ENCODE measurements at regions not wholly inside any gene's neighbourhood (a gene's known extent, or its start where the extent isn't known, plus 50 kb on each side); places are given as distances from the start of the nearest gene placed in this dataset.
"Not testable (repeated sequence)": the region's sequence is repeated elsewhere in the genome, so short reads cannot be mapped to it uniquely, and the experiment has no call there.

GRCh38 chr12:22810036-22810435 lies 185.1 kb downstream of the ETNK1 start:
- TF ChIP-seq, protein P1, sequence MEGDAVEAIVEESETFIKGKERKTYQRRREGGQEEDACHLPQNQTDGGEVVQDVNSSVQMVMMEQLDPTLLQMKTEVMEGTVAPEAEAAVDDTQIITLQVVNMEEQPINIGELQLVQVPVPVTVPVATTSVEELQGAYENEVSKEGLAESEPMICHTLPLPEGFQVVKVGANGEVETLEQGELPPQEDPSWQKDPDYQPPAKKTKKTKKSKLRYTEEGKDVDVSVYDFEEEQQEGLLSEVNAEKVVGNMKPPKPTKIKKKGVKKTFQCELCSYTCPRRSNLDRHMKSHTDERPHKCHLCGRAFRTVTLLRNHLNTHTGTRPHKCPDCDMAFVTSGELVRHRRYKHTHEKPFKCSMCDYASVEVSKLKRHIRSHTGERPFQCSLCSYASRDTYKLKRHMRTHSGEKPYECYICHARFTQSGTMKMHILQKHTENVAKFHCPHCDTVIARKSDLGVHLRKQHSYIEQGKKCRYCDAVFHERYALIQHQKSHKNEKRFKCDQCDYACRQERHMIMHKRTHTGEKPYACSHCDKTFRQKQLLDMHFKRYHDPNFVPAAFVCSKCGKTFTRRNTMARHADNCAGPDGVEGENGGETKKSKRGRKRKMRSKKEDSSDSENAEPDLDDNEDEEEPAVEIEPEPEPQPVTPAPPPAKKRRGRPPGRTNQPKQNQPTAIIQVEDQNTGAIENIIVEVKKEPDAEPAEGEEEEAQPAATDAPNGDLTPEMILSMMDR (IDR thresholded peaks at IDR 0.05; ENCODE audit: unreplicated experiment): no peak
- BruUV-seq (replicated peaks): no TSS peak
- no peak for DNase-seq
- Mint-ChIP-seq H3K27me3 (ENCODE audit: unreplicated experiment) (no peaks in the 10 kb centered on the region), H3K36me3 (ENCODE audit: insufficient read depth, unreplicated experiment) (no peaks in the 10 kb centered on the region), H3K4me3 (ENCODE audit: low read depth, unreplicated experiment) (no peak overlapping the region), H3K4me1 (ENCODE audit: low read depth, unreplicated experiment) (no peaks in the 10 kb centered on the region), H3K9me3 (ENCODE audit: low read depth, unreplicated experiment) (no peaks in the 10 kb centered on the region), H3K27ac (ENCODE audit: unreplicated experiment) (no peak overlapping the region)
- CTCF ChIA-PET: no interaction called here
- intact Hi-C loops (cut with micrococcal nuclease; ENCODE audit: unreplicated experiment): no loop called here

DNA sequence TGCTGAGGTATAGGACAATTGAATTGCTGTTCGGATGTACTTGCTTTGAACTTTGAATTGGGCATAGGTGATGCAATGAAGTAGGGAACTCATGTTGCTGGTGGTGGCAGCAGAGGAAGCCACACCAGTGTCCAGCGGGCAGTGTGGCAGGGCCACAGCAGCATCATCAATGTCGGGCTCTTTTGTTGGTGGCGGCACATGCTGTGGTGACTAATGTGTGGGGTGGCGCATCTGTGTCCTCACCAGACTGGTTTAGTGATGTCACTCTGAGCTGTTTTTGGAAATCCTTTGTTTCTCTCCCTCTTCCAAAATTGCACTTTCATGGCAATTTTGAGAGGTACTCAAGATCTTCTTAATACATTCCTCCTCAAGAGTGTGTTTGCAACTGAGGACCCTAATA lies 187.6 kb downstream of the ETNK1 start:
- no peak for DNase-seq
- CTCF ChIA-PET: no interaction called here

GRCh38 chr12:22821985-22822384 lies 197.0 kb downstream of the ETNK1 start:
- CTCF ChIA-PET: interaction anchor here (1.6 kb wide), 1 partner anchor 24 kb away, joined by 3 read pairs; no protein-coding TSS in a partner anchor

More for the DNA sequence above, 187.6 kb downstream of the ETNK1 start:
- H3K9me3 Mint-ChIP-seq (ENCODE audit: low read depth, unreplicated experiment): no peaks in the 10 kb centered on the region
- H3K4me3 Mint-ChIP-seq (ENCODE audit: low read depth, unreplicated experiment): no peak overlapping the region
- TF ChIP-seq, protein P1 (IDR thresholded peaks at IDR 0.05; ENCODE audit: unreplicated experiment): no peak
- no peaks in the 10 kb centered on the region for H3K27me3 Mint-ChIP-seq (ENCODE audit: unreplicated experiment)
- no TSS peak for BruUV-seq (replicated peaks)
- intact Hi-C loops (cut with micrococcal nuclease; ENCODE audit: unreplicated experiment): no loop called here
- H3K4me1 Mint-ChIP-seq (ENCODE audit: low read depth, unreplicated experiment): no peaks in the 10 kb centered on the region
- no peak overlapping the region for H3K27ac Mint-ChIP-seq (ENCODE audit: unreplicated experiment)
- no peaks in the 10 kb centered on the region for H3K36me3 Mint-ChIP-seq (ENCODE audit: insufficient read depth, unreplicated experiment)

GRCh38 chr12:22826026-22826425 lies 201.1 kb downstream of the ETNK1 start:
- H3K36me3 Mint-ChIP-seq (ENCODE audit: insufficient read depth, unreplicated experiment): no peaks in the 10 kb centered on the region
- H3K9me3 Mint-ChIP-seq (ENCODE audit: low read depth, unreplicated experiment): peaks cover 6% of the 10 kb centered on the region
- H3K27ac Mint-ChIP-seq (ENCODE audit: unreplicated experiment): no peak overlapping the region
- intact Hi-C loops (cut with micrococcal nuclease; ENCODE audit: unreplicated experiment): no loop called here
- DNase-seq: no peak
- CTCF ChIA-PET: no interaction called here
- TF ChIP-seq, protein P1 (IDR thresholded peaks at IDR 0.05; ENCODE audit: unreplicated experiment): no peak
- H3K4me1 Mint-ChIP-seq (ENCODE audit: low read depth, unreplicated experiment): no peaks in the 10 kb centered on the region
- no peak overlapping the region for H3K4me3 Mint-ChIP-seq (ENCODE audit: low read depth, unreplicated experiment)
- H3K27me3 Mint-ChIP-seq (ENCODE audit: unreplicated experiment): no peaks in the 10 kb centered on the region
- no TSS peak for BruUV-seq (replicated peaks)

More at GRCh38 chr12:22821985-22822384, 197.0 kb downstream of the ETNK1 start:
- intact Hi-C loops (cut with micrococcal nuclease; ENCODE audit: unreplicated experiment): no loop called here
- H3K27me3 Mint-ChIP-seq (ENCODE audit: unreplicated experiment): no peaks in the 10 kb centered on the region
- TF ChIP-seq, protein P1 (IDR thresholded peaks at IDR 0.05; ENCODE audit: unreplicated experiment): no peak
- no peaks in the 10 kb centered on the region for H3K4me1 Mint-ChIP-seq (ENCODE audit: low read depth, unreplicated experiment)
- no TSS peak for BruUV-seq (replicated peaks)
- no peak overlapping the region for H3K27ac Mint-ChIP-seq (ENCODE audit: unreplicated experiment)
- no peak overlapping the region for H3K4me3 Mint-ChIP-seq (ENCODE audit: low read depth, unreplicated experiment)
- no peaks in the 10 kb centered on the region for H3K36me3 Mint-ChIP-seq (ENCODE audit: insufficient read depth, unreplicated experiment)
- DNase-seq: no peak
- H3K9me3 Mint-ChIP-seq (ENCODE audit: low read depth, unreplicated experiment): no peaks in the 10 kb centered on the region

- H3K9me3 Mint-ChIP-seq (ENCODE audit: low read depth, unreplicated experiment); H3K27ac Mint-ChIP-seq (ENCODE audit: unreplicated experiment); H3K4me1 Mint-ChIP-seq (ENCODE audit: low read depth, unreplicated experiment); intact Hi-C loops (cut with micrococcal nuclease; ENCODE audit: unreplicated experiment); CTCF ChIA-PET; DNase-seq; H3K4me3 Mint-ChIP-seq (ENCODE audit: low read depth, unreplicated experiment); H3K27me3 Mint-ChIP-seq (ENCODE audit: unreplicated experiment); H3K36me3 Mint-ChIP-seq (ENCODE audit: insufficient read depth, unreplicated experiment); BruUV-seq (replicated peaks): not testable (repeated sequence)
Measured at GRCh38 chr12:22826446-22826981, 201.5 kb downstream of the ETNK1 start.

Data from Calu3 (cell line).